GM18867 (cell line): ENCODE measurements at regions not wholly inside any gene's neighbourhood (a gene's known extent, or its start where the extent isn't known, plus 50 kb on each side); places are given as distances from the start of the nearest gene placed in this dataset.
"Not testable (repeated sequence)": the region's sequence is repeated elsewhere in the genome, so short reads cannot be mapped to it uniquely, and the experiment has no call there.

Experiments
- ATAC-seq: cut with Tn5 transposase; IDR thresholded peaks from one replicate; pipeline ENCODE4 v1.9.1; 2021; ENCODE audit warnings: mild to moderate bottlenecking, moderate library complexity; ENCODE audit not compliant: unreplicated experiment

DNA sequence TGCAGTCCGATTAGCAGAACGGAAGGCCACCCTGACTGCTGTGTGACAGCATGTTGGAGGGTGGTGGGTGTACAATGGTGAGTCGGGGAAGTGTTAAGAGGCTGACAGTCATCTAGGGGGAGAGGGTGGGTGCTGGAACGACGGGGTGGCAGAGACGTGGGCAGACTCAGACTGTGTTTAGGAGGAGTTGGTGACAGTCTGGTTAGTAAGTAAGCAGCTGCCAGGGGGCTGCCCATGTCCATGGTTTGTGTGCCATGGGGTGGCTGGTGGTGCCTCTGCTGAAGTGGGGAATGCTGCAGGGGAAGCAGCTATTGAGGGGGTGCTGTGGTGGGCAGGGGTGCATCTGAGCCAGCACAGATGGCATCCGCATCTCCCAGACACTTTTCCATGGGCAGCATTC, 51.3 kb upstream of the BOD1 start:
- no peak for ATAC-seq

DNA sequence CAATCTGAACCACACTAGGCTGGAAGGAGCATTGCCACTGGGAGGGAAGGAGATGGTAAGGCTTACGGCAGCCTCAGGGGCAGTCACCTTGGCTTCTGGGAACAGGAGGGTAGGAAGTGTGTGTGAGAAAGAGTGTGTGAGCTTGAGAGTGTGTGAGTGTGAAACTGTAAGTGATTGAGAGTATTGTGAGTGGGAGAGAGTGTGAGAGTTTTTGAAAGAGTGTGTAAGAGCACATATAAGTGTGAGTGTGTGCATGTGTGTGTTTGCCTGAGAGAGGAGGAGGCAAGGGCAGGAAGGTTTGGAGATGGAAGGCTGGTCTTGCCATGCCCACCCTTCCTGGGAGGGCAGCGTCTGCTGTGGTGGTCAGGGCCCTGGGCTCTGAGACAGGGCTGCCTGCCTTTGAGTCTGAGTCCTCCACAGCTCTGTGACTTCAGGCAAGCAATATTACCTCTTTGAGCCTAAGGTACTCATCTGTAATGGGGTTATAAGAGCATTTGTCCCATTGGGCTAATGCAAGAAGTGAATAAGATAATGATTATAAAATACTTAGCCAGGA, 51.9 kb upstream of the BOD1 start:
- no peak for ATAC-seq

DNA sequence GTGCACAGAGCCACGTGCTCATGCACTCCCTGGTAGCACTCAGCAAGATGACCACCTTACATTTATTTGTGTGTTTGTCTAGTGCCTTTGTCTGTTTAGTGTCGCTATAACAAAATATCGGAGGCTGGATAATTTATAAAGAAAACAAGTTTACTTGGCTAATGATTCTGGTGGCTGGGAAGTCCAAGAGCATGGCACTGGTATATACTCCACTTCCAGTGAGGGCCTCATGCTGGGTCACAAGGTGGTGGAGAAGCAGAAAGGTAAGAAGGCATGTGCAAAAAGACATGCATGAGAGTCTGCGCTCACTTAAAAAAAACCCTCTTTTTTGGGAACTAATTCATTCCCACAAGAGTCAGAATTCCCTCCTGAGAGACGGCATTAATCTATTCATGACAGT, 52.5 kb upstream of the BOD1 start:
- no peak for ATAC-seq

DNA sequence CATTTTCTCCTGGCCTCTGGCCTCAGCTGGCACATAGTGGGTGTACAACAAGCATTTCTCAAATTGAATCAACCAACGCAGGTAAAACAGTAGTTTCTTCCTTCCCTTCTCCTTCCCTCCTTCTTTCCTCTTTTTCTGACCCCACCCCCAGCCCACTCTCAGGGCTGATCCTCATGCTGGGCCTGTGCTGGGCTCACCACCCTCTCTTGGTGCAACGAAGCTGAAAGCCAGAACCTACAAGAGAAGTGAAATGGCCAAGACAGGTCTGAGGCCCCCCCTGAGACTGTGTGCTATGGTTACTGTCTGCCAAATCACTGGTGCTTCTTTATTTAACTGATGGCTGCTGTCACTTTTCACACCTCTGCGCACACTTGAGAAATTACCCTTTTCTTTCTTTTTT, 53.0 kb upstream of the BOD1 start:
- no peak for ATAC-seq

DNA sequence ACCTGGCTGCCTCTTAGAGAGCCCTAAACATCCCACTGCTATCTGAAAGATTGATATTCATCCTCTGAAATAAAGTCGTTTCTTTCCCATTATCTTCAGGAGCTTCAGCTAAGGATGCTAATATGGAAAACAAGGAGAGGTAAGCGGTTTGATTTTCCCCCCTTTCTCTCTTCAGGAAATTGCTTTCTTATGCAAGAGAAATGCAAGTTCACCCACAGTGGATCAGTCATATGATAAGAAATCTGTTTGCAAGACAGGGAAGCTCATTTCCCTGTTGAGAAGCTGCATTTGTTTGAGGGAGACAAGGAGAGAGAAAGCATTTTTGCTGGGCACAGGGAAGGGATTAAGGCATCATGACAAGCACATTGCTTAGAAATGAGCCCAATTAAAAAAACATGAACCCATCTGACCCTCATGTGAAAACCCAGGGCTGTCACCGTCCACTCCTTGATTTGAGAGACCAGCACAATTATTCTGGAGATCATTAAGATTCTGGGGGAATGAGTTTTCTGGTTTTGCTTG, 53.7 kb upstream of the BOD1 start:
- no peak for ATAC-seq

DNA sequence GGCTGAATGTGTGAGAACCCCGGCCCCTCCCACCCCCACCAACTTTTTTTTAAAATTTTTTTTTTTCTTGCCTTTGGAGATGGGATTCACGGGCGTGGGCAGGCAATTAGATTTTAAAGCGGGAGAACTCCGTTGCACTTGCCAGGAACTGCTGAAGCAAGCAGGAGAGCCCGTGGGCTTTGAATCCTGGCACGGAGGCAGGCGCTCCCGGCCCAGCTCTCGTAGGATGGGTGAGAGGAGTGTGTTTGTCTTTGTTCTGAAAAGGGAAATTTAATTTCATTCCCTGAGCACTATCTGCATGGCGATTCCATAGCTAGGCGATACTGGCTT, 54.3 kb upstream of the BOD1 start:
- ATAC-seq = no peak

DNA sequence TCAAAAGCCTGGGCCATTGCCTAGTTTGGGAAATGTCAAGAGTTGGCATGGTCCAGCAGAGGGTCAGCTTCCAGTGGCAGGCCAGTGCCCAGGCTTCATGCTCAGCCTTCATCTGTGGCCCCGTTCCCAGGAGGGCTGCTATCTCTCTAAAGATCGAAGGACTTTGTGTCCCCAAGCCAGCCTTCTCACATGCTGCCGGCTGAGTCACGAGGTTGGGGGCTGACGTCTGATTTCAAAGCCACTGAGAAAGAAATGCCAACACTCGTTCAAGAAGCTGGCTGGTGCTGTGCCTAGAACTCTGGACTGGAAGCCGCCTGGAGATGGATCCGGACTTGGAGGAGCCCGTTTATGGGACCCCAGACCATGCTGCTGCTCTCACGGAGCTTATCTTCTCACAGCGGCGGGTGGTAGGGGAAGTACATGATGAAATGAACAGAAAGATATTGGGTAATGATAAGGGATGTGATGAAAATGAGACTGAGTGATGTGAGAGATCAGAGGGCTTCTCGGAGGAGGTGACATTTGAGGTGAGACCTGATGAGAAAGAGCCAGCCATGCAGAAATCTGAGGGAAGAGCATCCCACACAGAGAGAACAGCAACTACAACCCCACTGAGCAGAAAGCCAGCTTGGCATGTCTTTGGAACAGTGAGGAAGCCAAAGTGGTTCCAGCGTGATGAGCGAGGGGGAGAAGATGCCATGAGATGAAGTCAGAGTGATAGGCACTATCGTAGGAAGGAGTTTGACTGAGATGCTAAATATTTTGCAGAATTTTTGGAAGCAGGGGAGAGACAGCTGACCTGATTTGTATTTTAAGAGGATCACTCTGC, 54.9 kb upstream of the BOD1 start:
- ATAC-seq = no peak

DNA sequence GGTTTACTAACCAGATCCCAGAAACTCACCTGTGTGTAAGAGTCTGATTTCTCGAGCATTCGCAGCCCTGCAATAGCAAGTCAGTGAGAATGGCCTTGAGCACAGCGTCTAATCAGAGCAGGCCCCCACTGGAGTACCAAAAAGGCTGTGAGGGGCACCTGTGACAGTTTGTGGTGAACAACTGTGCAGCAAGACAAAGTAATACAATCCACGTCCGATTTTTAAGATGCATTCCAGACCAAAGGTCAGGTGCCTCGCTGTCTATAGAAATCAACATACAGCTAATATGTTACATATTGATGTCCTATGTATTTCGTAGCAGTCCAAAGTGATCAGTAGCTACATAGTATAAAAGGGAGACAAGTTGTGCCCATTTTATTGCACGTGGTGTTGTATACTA, 55.7 kb upstream of the BOD1 start:
- no peak for ATAC-seq

DNA sequence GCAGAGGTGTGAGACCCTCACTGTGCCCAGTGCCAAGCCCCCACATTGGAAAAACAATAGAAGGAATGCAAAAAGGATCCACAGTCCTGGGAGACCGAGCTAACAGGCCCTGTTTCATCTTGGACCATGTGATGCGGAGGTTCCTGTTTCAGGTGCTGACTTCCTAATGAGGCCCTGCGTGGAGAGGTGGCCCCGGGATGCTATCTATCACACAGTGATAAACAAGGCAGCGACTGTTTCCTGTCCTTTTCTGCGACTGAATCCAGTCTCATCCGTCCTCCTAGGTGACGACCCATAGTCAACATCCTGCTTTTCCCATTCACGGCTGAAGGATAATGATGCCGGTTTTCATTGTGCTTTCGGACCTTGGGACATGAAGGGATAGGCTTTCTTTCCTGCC, 56.4 kb upstream of the BOD1 start:
- no peak for ATAC-seq

DNA sequence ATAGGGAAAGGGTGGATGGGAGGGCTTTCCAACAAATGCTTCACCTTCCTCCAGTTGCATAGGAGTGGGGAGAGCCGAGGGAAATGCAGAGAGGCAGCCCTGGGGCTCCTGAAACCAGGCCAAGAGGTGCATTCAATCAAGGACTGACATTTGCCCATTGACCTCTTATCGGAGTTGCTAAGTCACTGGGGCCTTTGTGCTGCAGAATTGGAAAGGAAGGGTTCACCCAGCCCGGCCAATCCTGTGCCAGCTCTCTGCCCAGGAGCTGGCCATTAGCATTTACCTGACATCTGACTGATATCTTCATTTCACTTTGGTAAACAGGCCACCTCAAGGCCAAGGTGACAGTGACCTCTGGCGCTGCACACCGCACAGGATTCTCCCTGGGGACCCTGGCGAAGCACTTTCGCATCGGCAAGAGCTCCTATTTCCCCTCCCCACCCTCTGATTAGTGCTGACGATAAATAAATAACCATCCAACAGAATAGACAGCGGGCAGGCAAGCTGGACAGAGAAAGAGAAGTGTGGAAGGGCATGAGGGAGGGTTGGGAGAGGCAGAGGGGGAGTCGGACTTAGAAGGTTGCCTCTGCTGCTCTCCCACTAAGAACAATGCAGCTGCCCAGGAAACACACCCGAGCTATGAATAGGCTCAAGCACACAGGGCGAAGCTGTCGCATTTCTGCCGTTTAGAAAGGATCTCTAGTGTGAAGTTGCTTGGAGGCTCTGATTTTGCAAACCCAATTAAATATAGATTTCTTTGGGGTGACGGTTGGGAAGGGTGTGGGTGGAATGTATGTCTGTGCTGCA, 57.0 kb upstream of the BOD1 start:
- ATAC-seq = no peak

DNA sequence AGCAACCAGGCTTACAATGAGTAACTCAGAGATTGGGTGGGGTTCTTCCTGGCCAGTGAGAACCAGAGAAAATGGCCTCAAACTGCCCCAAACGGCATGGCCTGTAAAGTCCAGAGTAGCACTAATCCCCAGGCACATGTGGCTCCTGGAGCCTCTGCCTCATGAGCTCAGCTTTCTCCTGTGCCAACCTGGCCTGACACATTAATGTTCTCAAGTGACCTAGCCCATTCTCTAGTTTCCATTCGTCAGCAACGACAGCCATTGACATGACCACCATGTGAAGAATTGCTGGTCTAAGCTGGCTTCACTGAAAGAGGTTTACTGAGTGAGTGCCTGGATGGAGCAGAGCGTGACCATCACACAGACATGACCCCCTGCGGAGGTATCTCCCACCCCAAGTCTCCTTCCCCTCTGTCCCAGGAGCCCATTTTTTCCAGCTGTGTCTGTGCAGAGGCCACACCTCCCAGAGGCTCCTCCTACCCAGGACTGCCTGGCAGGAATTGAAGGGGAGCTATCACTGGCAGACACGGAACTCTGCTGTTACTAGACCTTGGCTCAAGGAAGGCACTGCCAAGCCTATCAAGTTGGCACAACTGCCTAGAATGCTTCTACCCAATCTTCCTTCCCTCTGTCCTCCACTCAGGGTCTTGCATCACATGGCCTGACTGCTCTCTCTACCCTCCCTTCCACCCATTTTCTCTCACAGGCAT, 59.0 kb upstream of the BOD1 start:
- no peak for ATAC-seq

DNA sequence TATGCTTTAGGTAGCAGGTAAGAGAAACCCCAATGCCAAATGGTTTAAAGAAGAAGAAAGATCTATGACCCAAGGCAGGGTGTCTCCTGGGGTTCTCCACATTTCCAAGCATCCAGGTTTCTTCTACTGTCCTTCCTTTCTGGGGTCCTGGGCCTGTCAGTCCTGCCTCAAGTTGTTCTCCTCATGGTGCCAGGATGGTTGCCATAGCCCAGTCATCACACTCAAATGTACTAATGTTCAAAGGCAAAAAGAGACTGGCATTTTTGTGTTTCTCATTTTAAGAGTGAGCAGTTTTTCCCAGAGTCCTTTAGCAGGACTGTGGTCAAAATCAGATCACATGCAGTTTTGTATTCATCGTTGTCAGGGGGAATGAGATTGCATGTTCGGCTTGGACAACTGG, 59.9 kb upstream of the BOD1 start:
- no peak for ATAC-seq

DNA sequence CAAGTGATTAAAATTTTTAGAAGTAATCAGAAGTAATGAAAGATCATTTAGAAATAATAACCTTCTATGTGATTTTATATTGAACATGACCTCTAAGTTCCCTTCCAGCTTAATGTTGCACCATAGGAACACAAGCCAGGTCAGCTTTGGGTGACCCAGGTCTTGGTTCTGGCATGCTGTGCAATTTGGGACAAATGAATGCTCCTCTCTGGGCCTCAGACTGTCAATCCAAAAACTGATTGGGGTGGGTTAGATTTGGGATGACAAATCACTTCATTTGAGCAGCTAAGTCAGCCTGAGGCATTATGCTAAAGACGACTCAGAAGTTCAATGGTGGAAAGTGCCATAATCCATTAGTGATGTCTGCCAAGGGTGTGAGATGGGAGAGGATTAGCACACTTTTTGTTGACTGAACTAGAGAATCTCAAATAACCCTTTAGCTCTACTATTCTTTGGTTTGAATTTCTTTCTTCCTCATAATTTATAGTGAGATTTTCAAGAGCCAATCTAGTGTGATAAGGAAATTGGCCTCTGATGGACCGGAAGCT, 60.7 kb upstream of the BOD1 start:
- no peak for ATAC-seq

DNA sequence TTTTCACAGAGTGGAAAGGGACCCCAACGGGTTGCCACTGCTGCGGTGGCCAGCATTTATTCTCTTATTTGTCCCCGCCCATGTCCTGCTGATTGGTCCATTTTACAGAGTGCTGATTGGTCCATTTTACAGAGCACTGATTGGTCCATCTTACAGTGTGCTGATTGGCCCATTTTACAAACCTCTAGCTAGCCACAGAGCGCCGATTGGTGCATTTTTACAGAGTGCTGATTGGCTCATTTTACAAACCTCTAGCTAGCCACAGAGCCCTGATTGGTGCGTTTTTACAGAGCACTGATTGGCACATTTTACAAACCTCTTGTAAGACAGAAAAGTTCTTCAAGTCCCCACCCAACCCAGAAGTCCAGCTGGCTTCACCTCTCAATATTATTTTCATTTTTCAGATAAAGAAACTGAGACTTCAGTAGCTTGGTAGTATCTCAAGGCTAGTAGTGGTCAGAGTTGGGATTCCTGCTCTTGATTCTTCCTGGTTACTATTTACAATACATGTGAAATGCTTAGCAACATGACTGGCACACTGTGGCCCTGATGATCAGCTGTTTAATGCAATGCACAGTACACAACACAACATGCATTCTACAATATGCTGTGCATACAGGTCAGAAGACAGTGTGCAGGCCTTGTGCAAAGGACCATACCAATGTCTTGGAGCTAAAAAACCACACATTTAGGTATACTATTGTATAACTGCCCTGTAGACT, 63.6 kb upstream of the BOD1 start:
- ATAC-seq = peak; percentile 83

DNA sequence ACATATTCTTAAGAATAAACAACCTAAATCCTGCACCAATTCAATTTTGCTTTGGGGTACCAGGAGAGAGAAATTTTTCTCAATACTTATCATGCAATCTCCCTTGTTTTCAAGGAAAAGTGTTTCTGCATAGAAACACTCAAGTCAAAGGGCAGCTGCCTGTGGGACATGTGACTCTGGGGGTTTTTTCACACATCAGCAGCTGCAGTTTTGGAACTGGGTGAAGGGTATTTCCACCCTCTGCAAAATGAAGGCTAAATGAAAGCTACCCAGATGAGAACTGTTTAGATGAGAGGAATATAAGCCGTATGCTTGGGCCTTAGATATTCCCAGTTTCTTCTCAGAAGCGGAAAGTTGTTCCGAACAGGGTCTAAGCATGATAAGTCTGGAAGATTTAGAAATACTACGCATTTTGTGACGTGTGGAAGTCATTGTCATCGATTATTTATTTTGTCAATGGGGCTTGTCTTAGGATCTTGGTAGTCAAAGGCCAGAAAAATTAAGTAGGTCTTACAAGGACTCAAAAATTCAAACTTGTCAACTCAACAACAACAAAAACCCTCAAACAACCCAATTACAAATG, 64.3 kb upstream of the BOD1 start:
- ATAC-seq = peak; percentile 81

DNA sequence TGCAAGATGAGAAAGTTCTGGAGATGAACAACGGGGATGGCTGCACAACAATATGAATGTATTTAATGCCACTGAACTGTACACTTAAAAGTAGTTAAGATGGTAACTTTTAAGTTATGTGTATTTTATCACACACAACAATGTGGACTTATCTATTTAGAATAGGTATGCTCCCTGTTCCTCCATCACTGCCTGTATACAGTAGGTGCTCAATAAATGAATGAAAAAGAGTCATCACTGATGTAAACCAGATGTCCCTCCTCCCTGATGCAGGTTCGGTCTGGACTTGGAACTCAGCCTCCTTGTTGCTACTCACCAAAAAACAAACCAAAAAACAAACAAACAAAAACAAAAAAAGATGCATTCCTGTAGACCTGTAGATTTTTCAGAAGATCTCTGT, 65.9 kb upstream of the BOD1 start:
- ATAC-seq = no peak

DNA sequence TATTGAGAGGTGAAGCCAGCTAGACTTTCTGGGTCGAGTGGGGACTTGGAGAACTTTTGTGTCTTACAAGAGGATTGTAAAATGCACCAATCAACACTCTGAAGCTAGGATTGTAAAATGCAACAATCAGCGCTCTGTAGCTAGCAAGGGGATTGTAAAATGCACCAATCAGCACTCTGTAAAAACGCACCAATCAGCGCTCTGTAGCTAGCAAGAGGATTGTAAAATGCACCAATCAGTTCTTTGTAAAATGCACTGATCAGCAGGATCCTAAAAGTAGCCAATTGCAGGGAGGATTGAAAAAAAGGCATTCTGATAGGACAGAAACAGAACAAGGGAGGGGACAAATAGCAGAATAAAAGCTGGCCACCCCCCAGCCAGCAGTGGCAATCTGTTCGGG, 68.1 kb upstream of the BOD1 start:
- not testable (repeated sequence) for ATAC-seq

DNA sequence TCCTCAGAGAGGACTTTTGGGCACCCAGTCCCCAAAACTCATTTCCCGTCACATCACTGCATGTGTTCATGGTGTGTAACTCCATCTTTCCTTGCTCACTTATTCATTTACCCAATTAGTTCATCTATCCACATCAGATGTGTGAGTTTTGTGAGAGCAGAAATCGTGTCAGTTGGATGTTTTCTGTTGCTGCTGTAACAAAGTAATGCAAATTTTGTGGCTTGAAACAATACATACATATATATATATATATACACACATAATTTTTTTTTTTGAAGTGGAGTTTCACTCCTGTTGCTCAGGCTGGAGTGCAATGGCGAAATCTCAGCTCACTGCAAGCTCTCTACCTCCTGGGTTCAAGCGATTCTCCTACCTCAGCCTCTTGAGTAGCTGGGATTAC, 70.5 kb upstream of the BOD1 start:
- peak; percentile 58 for ATAC-seq

DNA sequence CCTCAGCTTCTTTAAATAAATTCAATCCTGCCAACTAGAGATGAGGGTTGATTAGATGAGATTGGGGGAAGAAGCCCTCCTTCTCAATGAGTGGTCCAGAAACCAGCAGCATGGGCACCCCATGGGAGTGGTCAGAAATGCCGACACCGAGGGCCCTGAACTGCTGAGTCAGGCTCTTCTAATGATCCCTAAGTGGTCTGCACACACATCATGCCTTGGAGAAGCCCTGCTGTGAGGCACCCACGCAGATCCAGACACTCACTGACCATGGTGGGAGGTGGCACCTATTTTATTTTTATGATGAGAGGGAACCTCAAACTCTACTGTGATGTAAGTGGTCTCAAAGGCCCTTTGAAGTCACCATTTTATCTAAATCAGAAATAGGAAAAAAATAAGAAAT, 72.3 kb upstream of the BOD1 start:
- no peak for ATAC-seq

DNA sequence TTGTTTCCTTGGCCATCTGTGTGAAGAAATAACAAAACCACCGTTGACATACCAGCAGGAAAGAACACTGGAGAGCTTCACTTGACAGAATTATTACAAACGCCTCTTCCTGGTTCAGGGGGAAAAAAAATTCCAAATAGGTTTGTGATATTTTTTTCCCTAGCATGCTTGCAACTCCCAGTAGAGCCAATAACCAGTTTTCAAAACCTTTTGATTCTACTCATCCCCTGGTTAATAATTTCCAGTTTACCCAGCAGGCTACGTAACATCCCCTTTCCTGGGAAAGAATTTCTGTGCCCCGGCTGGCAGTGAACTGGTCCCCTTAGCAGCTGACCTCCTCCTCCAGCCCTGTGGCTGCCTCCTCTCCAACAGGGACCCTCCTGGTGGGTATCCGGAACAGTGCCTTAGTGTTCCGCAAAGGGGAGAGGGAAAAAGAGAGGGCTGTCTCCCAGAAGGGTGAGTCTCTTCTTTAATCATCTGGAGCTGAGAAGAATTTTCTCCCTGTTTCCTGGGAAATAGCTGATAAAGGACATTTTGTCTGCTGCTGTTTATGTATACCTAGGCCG, 72.8 kb upstream of the BOD1 start:
- no peak for ATAC-seq
